Ascending aorta (tissue), 2 donors: ENCODE measurements at regions not wholly inside any gene's neighbourhood (a gene's known extent, or its start where the extent isn't known, plus 50 kb on each side); places are given as distances from the start of the nearest gene placed in this dataset.
"Not testable (repeated sequence)": the region's sequence is repeated elsewhere in the genome, so short reads cannot be mapped to it uniquely, and the experiment has no call there.

Source experiments
- DNase-seq, 2 donors: peaks; one replicate each; pipeline ENCODE4 v3.0.0-alpha.2; 2019; ENCODE audit warnings: low spot score in 2 of 2
- H3K27ac ChIP-seq, 2 donors: fragments of 200-600 bp; sonication (generic); one replicate each; pipeline ENCODE4 v1.5.1; 2016 to 2017; ENCODE audit warnings: mild to moderate bottlenecking in 1 of 2
- H3K27me3 ChIP-seq: fragments of 200-600 bp; sonication (generic); one replicate; pipeline ENCODE4 v1.5.1; 2017
- H3K36me3 ChIP-seq, 2 donors: fragments of 200-600 bp; sonication (generic); one replicate each; pipeline ENCODE4 v1.5.1; 2016
- H3K4me1 ChIP-seq, 2 donors: fragments of 200-600 bp; sonication (generic); one replicate each; pipeline ENCODE4 v1.5.1; 2016 to 2017; ENCODE audit warnings: mild to moderate bottlenecking in 1 of 2
- H3K4me3 ChIP-seq, 2 donors: fragments of 200-600 bp; sonication (generic); one replicate each; pipeline ENCODE4 v1.5.1; 2016 to 2017; ENCODE audit warnings: mild to moderate bottlenecking in 1 of 2
- H3K9me3 ChIP-seq, 2 donors: fragments of 200-600 bp; sonication (generic); one replicate each; pipeline ENCODE4 v1.5.1; 2016
- CTCF ChIP-seq, 3 experiments: fragments of 200-600 bp in 2 of 3; fragments of 450-650 bp in 1 of 3; sonication (generic) in 2 of 3; IDR thresholded peaks; one replicate each; pipeline ENCODE4 v1.5.1; 2016 to 2019; ENCODE audit warnings: antibody characterized with exemption in 3 of 3, mild to moderate bottlenecking in 1 of 3, moderate library complexity in 1 of 3
- intact Hi-C: fragments of 100-400 bp; cut with DNase I; formaldehyde crosslinking; loops from one replicate; pipeline ENCODE4 v1.15.1; 2023

GRCh38 chr13:67914535-67914934 is 684.4 kb upstream of the PCDH9 start:
- TF ChIP-seq CTCF (IDR thresholded peaks at IDR 0.05), result no peak
- H3K27me3 ChIP-seq, result no peaks in the 10 kb centered on the region
- H3K4me3 ChIP-seq, result no peak overlapping the region
- intact Hi-C loops, result no loop called here
- no peaks in the 10 kb centered on the region for H3K9me3 ChIP-seq
- H3K36me3 ChIP-seq, result no peaks in the 10 kb centered on the region
- H3K4me1 ChIP-seq, result no peaks in the 10 kb centered on the region
- no peak for DNase-seq
- H3K27ac ChIP-seq, result no peak overlapping the region

GRCh38 chr13:67902960-67903359 is 672.8 kb upstream of the PCDH9 start:
- intact Hi-C loops, H3K27ac ChIP-seq, H3K36me3 ChIP-seq, H3K27me3 ChIP-seq, DNase-seq, H3K4me3 ChIP-seq, H3K4me1 ChIP-seq, H3K9me3 ChIP-seq: not testable (repeated sequence)

- H3K9me3 ChIP-seq, result no peaks in the 10 kb centered on the region
- no peaks in the 10 kb centered on the region for H3K36me3 ChIP-seq
- no peaks in the 10 kb centered on the region for H3K4me1 ChIP-seq
- intact Hi-C loops, result no loop called here
- no peak for DNase-seq
- TF ChIP-seq CTCF (IDR thresholded peaks at IDR 0.05), result no peak
- no peak overlapping the region for H3K27ac ChIP-seq
- no peaks in the 10 kb centered on the region for H3K27me3 ChIP-seq
- no peak overlapping the region for H3K4me3 ChIP-seq
Observed at GRCh38 chr13:67880916-67881315, 650.8 kb upstream of the PCDH9 start.

GRCh38 chr13:67878376-67878775 is 648.2 kb upstream of the PCDH9 start:
- Histone ChIP-seq H3K4me3 (no peak overlapping the region), H3K27ac (no peak overlapping the region), H3K9me3 (no peaks in the 10 kb centered on the region), H3K36me3 (no peaks in the 10 kb centered on the region), H3K4me1 (no peaks in the 10 kb centered on the region), H3K27me3 (no peaks in the 10 kb centered on the region)
- no peak for TF ChIP-seq CTCF (IDR thresholded peaks at IDR 0.05)
- DNase-seq, result no peak
- intact Hi-C loops, result no loop called here

- DNase-seq, result no peak
- H3K4me3 ChIP-seq, result no peak overlapping the region
- H3K4me1 ChIP-seq, result no peaks in the 10 kb centered on the region
- TF ChIP-seq CTCF (IDR thresholded peaks at IDR 0.05), result no peak
- no peak overlapping the region for H3K27ac ChIP-seq
- H3K9me3 ChIP-seq, result no peaks in the 10 kb centered on the region
- intact Hi-C loops, result no loop called here
- H3K27me3 ChIP-seq, result no peaks in the 10 kb centered on the region
- H3K36me3 ChIP-seq, result no peaks in the 10 kb centered on the region
Observed at GRCh38 chr13:67877031-67877430, 646.9 kb upstream of the PCDH9 start.

GRCh38 chr13:67867206-67867605 is 637.1 kb upstream of the PCDH9 start:
- DNase-seq, result no peak
- H3K27ac ChIP-seq, result no peak overlapping the region
- H3K36me3 ChIP-seq, result no peaks in the 10 kb centered on the region
- no peaks in the 10 kb centered on the region for H3K9me3 ChIP-seq
- no peak overlapping the region for H3K4me3 ChIP-seq
- no peaks in the 10 kb centered on the region for H3K27me3 ChIP-seq
- H3K4me1 ChIP-seq, result no peaks in the 10 kb centered on the region
- intact Hi-C loops, result no loop called here
- no peak for TF ChIP-seq CTCF (IDR thresholded peaks at IDR 0.05)
